A549 (cell line): ENCODE measurements at regions not wholly inside any gene's neighbourhood (a gene's known extent, or its start where the extent isn't known, plus 50 kb on each side); places are given as distances from the start of the nearest gene placed in this dataset.

ENCODE experiments used
- ATAC-seq, 2 experiments: fragments of 200-7000 bp in 1 of 2; fragments of >200 bp in 1 of 2; cut with Nextera tagmentation in 1 of 2; cut with Tn5 transposase in 1 of 2; 3 replicates each; pipeline versions ENCODE4 v1.8.0 to v1.9.1; 2018 to 2020; ENCODE audit warnings: mild to moderate bottlenecking in 1 of 2, moderate library complexity in 1 of 2
- CTCF ChIA-PET: fragments of 300-600 bp; sonication (Branson Sonifier 250); formaldehyde crosslinking; extraction: SDS; loops from one replicate; lab custom pipeline; 2021; ENCODE audit warnings: antibody characterized with exemption, inconsistent platforms; lab: Yijun Ruan, JAX
- POLR2A ChIA-PET: fragments of 350-600 bp; formaldehyde crosslinking; extraction: SDS; loops from one replicate; lab custom pipeline; 2021; ENCODE audit warnings: antibody characterized with exemption, inconsistent platforms; lab: Yijun Ruan, JAX
- DNase-seq, 2 experiments: peaks; one replicate each; pipeline versions ENCODE4 v3.0.0 to v3.0.0-alpha.2; 2011 to 2016; ENCODE audit warnings: low read depth in 1 of 2, low spot score in 1 of 2
- FAIRE-seq: peaks from 2 replicates; lab custom pipeline; 2011; peaks lifted over from hg19 to GRCh38; lab: Jason Lieb, UNC
- H3K27ac ChIP-seq, 2 experiments: fragments of >200 bp; sonication (Bioruptor Twin); formaldehyde crosslinking; 3 replicates each; pipeline ENCODE4 v1.5.1; 2016 to 2017
- H3K4me1 ChIP-seq: fragments of >200 bp; sonication (Bioruptor Twin); formaldehyde crosslinking; 3 replicates; pipeline ENCODE4 v1.6.1; 2016
- H3K4me2 ChIP-seq: fragments of >200 bp; sonication (Bioruptor Twin); formaldehyde crosslinking; 3 replicates; pipeline ENCODE4 v1.6.1; 2016
- H3K4me3 ChIP-seq: fragments of >200 bp; sonication (Bioruptor Twin); formaldehyde crosslinking; 3 replicates; pipeline ENCODE4 v1.5.1; 2016
- H3K9me3 ChIP-seq: fragments of >200 bp; sonication (Bioruptor Twin); formaldehyde crosslinking; 3 replicates; pipeline ENCODE4 v1.6.1; 2016
- CBX2 ChIP-seq: fragments of 200-600 bp; sonication (generic); IDR thresholded peaks from 2 replicates; pipeline ENCODE4 v1.6.1; 2016; ENCODE audit warnings: low read depth, mild to moderate bottlenecking, borderline replicate concordance
- CHD4 ChIP-seq: fragments of 200-600 bp; sonication (generic); IDR thresholded peaks from 2 replicates; pipeline ENCODE4 v1.6.1; 2016; ENCODE audit warnings: antibody characterized with exemption, mild to moderate bottlenecking, borderline replicate concordance
- EHMT2 ChIP-seq: fragments of 200-600 bp; sonication (generic); IDR thresholded peaks from 2 replicates; pipeline ENCODE4 v1.6.1; 2016; ENCODE audit warnings: antibody characterized with exemption, low read depth, mild to moderate bottlenecking, moderate library complexity
- ELK1 ChIP-seq: fragments of 150-350 bp; IDR thresholded peaks from 2 replicates; pipeline ENCODE4 v1.6.1; 2014; ENCODE audit warnings: low read depth, mild to moderate bottlenecking, low read length
- ESRRA ChIP-seq: fragments of 150-350 bp; IDR thresholded peaks from 2 replicates; pipeline ENCODE4 v1.6.1; 2014; ENCODE audit warnings: mild to moderate bottlenecking, low read length, borderline replicate concordance
- FOSB ChIP-seq: fragments of 250-450 bp; sonication (Bioruptor Pico); IDR thresholded peaks from 2 replicates; pipeline ENCODE4 v1.5.0; 2020; ENCODE audit warnings: mild to moderate bottlenecking, moderate library complexity
- FOSL2 ChIP-seq, 2 experiments: fragments of 450-650 bp in 1 of 2; fragments of >200 bp in 1 of 2; sonication (Bioruptor Twin) in 1 of 2; formaldehyde crosslinking; IDR thresholded peaks; 2 replicates each; pipeline versions ENCODE4 v1.5.0 to v1.6.1; 2016 to 2020; ENCODE audit warnings: mild to moderate bottlenecking in 1 of 2, moderate library complexity in 1 of 2
- HOXB13 ChIP-seq: fragments of 250-450 bp; sonication (Bioruptor Pico); IDR thresholded peaks from 2 replicates; pipeline ENCODE4 v1.5.0; 2020; ENCODE audit warnings: low read depth, mild to moderate bottlenecking, moderate library complexity
- JUN ChIP-seq, 2 experiments: fragments of >200 bp; sonication (Bioruptor Twin); formaldehyde crosslinking; IDR thresholded peaks; 2 replicates in 1 of 2; 3 replicates in 1 of 2; pipeline ENCODE4 v1.6.1; 2016 to 2017
- KDM1A ChIP-seq: fragments of 200-600 bp; sonication (generic); IDR thresholded peaks from 2 replicates; pipeline ENCODE4 v1.6.1; 2016; ENCODE audit warnings: low read depth, mild to moderate bottlenecking
- NFE2L2 ChIP-seq: fragments of 150-350 bp; conservative IDR thresholded peaks from 2 replicates; pipeline ENCODE4 v1.6.1; 2014; ENCODE audit warnings: low read length
- NPAS2 ChIP-seq: fragments of 250-450 bp; sonication (Bioruptor Pico); IDR thresholded peaks from 2 replicates; pipeline ENCODE4 v1.8.0; 2022; ENCODE audit warnings: mild to moderate bottlenecking, moderate library complexity, borderline replicate concordance
- POLR2A ChIP-seq: IDR thresholded peaks from 2 replicates; pipeline ENCODE4 v1.6.1; 2012; ENCODE audit warnings: mild to moderate bottlenecking, low read length
- POLR2AphosphoS2 ChIP-seq: conservative IDR thresholded peaks from 2 replicates; pipeline ENCODE4 v1.6.1; 2012; ENCODE audit warnings: low read length, improper control_type of control experiment, inconsistent platforms
- RARB ChIP-seq: fragments of 250-450 bp; sonication (Bioruptor Pico); IDR thresholded peaks from 2 replicates; pipeline ENCODE4 v1.8.0; 2021; ENCODE audit warnings: mild to moderate bottlenecking, moderate library complexity
- RCOR1 ChIP-seq: fragments of 150-350 bp; IDR thresholded peaks from 2 replicates; pipeline ENCODE4 v1.6.1; 2014; ENCODE audit warnings: antibody characterized with exemption, low read length, low read depth
- RFX5 ChIP-seq: fragments of 450-650 bp; IDR thresholded peaks from 2 replicates; pipeline ENCODE4 v1.7.1; 2014; ENCODE audit warnings: antibody characterized with exemption, mild to moderate bottlenecking, moderate library complexity
- TFCP2L1 ChIP-seq: fragments of 250-450 bp; sonication (Bioruptor Pico); IDR thresholded peaks from 2 replicates; pipeline ENCODE4 v1.5.0; 2021; ENCODE audit warnings: mild to moderate bottlenecking
- USF2 ChIP-seq: fragments of 450-650 bp; IDR thresholded peaks from 2 replicates; pipeline ENCODE4 v1.6.1; 2014; ENCODE audit warnings: antibody characterized with exemption
- ZC3H11A ChIP-seq: fragments of 450-650 bp; IDR thresholded peaks from 2 replicates; pipeline ENCODE4 v1.6.1; 2014; ENCODE audit warnings: antibody characterized with exemption, mild to moderate bottlenecking
- ZFP36 ChIP-seq: fragments of 450-650 bp; IDR thresholded peaks from 2 replicates; pipeline ENCODE4 v1.6.1; 2014; ENCODE audit warnings: borderline replicate concordance; ENCODE audit not compliant: partially characterized antibody
- WGBS: methylation state at CpG from one replicate; pipeline ENCODE4 v1.1.6; 2017; ENCODE audit errors: missing lambda C conversion rate; 5-methylcytosine and 5-hydroxymethylcytosine counted together
- TF ChIP-seq, protein P1 (sequence below): IDR thresholded peaks from 2 replicates; pipeline ENCODE4 v1.6.1; 2012

- TF ChIP-seq ELK1 (no peak), FOSL2 (IDR thresholded peaks at IDR 0.05) (no peak), FOSL2 (CRISPR knock-in tag; IDR thresholded peaks at IDR 0.05) (no peak)
These were observed 297.7 kb downstream of the PTPRC start (continued) for GRCh38 chr1:198936371-198937083.

GRCh38 chr1:198937231-198938031 is 298.6 kb downstream of the PTPRC start:
- 16% methylated on average over 5 of the region's 5 CpGs for WGBS
- Histone ChIP-seq H3K4me3 (peak overlapping the region; percentile 55), H3K4me2 (peak overlapping the region; percentile 70), H3K4me1 (peaks cover 4% of the 10 kb centered on the region; the same call in 1 of the 3 replicates), H3K27ac (peak overlapping the region; percentile 66 to 76), H3K9me3 (no peaks in the 10 kb centered on the region)
- DNase-seq = peak; percentile 68 to 87
- ChIA-PET POLR2A (interaction anchor here (0.7 to 1.0 kb wide), 4 partner anchors 9 to 45 kb away, joined by 3 to 4 read pairs (median 3); no protein-coding TSS in a partner anchor), CTCF (no interaction called here)
- FAIRE-seq = peak; percentile 90
- ATAC-seq = peak; percentile 91 to 97
- TF ChIP-seq NFE2L2 (no peak), POLR2A (peak; percentile 27), JUN (IDR thresholded peaks at IDR 0.05) (no peak), EHMT2 (no peak), ESRRA (no peak), HOXB13 (CRISPR knock-in tag) (no peak), TFCP2L1 (no peak), CHD4 (no peak), USF2 (peak; percentile 77), NPAS2 (CRISPR knock-in tag) (no peak), FOSL2 (IDR thresholded peaks at IDR 0.05) (no peak), FOSL2 (CRISPR knock-in tag; IDR thresholded peaks at IDR 0.05) (no peak), RARB (CRISPR knock-in tag) (no peak), POLR2AphosphoS2 (no peak), ZC3H11A (no peak), RCOR1 (no peak), KDM1A (no peak)
- TF ChIP-seq, protein P1, sequence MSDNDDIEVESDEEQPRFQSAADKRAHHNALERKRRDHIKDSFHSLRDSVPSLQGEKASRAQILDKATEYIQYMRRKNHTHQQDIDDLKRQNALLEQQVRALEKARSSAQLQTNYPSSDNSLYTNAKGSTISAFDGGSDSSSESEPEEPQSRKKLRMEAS = 0 out of 2 replicates have a peak, but pooled peaks have one; percentile 16

GRCh38 chr1:198939286-198939685 is 300.4 kb downstream of the PTPRC start:
- WGBS = 74% methylated on average over 3 of the region's 3 CpGs
- ChIA-PET CTCF (no interaction called here), POLR2A (no interaction called here)
- H3K4me2 ChIP-seq = no peak overlapping the region
- no peaks in the 10 kb centered on the region for H3K9me3 ChIP-seq
- FAIRE-seq (no peak), DNase-seq (no peak), ATAC-seq (no peak)
- TF ChIP-seq CBX2 (no peak), RFX5 (no peak), FOSB (CRISPR knock-in tag) (no peak), ZFP36 (no peak), KDM1A (no peak)
- no peak overlapping the region for H3K27ac ChIP-seq
- H3K4me1 ChIP-seq = peaks cover 4% of the 10 kb centered on the region; the same call in 1 of the 3 replicates
- H3K4me3 ChIP-seq = no peak overlapping the region
